Coronary artery (tissue), 2 donors: ENCODE measurements at regions not wholly inside any gene's neighbourhood (a gene's known extent, or its start where the extent isn't known, plus 50 kb on each side); places are given as distances from the start of the nearest gene placed in this dataset.
"Not testable (repeated sequence)": the region's sequence is repeated elsewhere in the genome, so short reads cannot be mapped to it uniquely, and the experiment has no call there.

Experiments used
- DNase-seq: peaks from one replicate; pipeline ENCODE4 v3.0.0-alpha.2; 2017; ENCODE audit warnings: low spot score
- H3K27ac ChIP-seq, 2 donors: fragments of 200-600 bp; sonication (generic); one replicate each; pipeline ENCODE4 v1.5.1; 2016 to 2019
- H3K4me3 ChIP-seq: fragments of 200-600 bp; sonication (generic); 2 replicates; pipeline ENCODE4 v1.5.1; 2016; ENCODE audit warnings: mild to moderate bottlenecking, moderate library complexity
- TF ChIP-seq, protein P1 (sequence below): fragments of 200-600 bp; sonication (generic); IDR thresholded peaks from one replicate; pipeline ENCODE4 v1.5.1; 2019; ENCODE audit warnings: antibody characterized with exemption

GRCh38 chr2:185984670-185985069, 246.1 kb downstream of the FSIP2 start:
- TF ChIP-seq, protein P1, sequence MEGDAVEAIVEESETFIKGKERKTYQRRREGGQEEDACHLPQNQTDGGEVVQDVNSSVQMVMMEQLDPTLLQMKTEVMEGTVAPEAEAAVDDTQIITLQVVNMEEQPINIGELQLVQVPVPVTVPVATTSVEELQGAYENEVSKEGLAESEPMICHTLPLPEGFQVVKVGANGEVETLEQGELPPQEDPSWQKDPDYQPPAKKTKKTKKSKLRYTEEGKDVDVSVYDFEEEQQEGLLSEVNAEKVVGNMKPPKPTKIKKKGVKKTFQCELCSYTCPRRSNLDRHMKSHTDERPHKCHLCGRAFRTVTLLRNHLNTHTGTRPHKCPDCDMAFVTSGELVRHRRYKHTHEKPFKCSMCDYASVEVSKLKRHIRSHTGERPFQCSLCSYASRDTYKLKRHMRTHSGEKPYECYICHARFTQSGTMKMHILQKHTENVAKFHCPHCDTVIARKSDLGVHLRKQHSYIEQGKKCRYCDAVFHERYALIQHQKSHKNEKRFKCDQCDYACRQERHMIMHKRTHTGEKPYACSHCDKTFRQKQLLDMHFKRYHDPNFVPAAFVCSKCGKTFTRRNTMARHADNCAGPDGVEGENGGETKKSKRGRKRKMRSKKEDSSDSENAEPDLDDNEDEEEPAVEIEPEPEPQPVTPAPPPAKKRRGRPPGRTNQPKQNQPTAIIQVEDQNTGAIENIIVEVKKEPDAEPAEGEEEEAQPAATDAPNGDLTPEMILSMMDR: no peak
- no peak for DNase-seq
- Histone ChIP-seq H3K27ac (no peak overlapping the region), H3K4me3 (no peak overlapping the region)

DNA sequence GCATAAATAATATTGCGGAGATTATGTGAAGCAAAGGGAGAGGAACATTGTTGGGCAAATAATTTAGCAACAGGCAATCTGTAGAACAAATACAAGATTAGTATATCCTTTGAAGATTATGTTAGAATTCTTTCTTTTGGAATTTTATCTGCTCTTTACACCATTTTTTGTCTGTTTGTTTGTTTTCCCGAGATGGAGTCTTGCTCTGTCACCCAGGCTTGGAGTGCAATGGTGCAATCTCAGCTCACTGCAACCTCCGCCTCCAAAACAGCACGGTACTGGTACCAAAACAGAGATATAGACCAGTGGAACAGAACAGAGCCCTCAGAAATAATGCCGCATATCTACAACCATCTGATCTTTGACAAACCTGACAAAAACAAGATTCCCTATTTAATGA, 250.3 kb downstream of the FSIP2 start:
- DNase-seq, H3K27ac ChIP-seq, H3K4me3 ChIP-seq: not testable (repeated sequence)

GRCh38 chr2:185990861-185991525, 252.4 kb downstream of the FSIP2 start:
- DNase-seq: no peak
- H3K4me3 ChIP-seq: no peak overlapping the region
- no peak overlapping the region for H3K27ac ChIP-seq
- TF ChIP-seq, protein P1: no peak

- DNase-seq: no peak
- H3K27ac ChIP-seq: no peak overlapping the region
- TF ChIP-seq, protein P1: no peak
- no peak overlapping the region for H3K4me3 ChIP-seq
Measured at GRCh38 chr2:185998562-185999070, 260.0 kb downstream of the FSIP2 start.

DNA sequence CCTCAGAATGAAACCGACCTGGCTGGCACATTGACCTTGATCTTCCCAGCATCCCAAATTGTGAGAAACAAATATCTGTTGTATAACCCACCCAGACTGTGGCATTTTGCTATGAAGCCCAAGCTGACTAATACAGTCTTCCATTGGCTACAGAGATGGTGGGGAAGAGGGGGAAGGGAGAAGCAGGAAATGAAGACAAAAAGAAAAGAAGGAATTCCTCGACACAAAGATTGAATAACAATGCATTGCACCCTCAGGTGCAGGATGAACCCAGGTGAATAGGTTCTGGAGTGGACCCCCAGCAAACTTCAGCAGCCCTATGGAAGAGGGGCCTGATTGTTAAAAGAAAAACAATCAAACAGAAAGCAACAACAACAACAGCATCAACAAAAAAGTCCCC, 270.7 kb downstream of the FSIP2 start:
- no peak overlapping the region for H3K27ac ChIP-seq
- DNase-seq: no peak
- H3K4me3 ChIP-seq: no peak overlapping the region
- TF ChIP-seq, protein P1: no peak

DNA sequence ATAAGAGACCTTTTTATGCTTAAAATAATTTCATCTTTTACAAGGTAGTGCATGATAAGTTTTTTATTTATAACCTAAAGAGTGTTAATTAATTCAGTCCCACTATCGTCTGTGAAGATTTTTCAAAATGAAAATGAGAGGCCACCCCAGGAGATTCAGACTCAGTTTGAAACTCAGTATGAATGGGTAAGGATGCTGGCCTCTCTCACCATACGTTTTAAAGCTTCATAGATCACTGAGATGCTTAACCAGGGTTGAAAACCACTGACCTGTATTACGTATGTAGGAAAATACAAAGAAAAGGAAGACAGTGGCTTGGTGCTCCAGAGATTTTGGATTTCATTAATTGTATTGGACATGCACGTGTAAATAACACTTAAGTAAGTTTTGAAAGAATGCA, 278.7 kb downstream of the FSIP2 start:
- TF ChIP-seq, protein P1: no peak
- Histone ChIP-seq H3K27ac (no peak overlapping the region), H3K4me3 (no peak overlapping the region)
- no peak for DNase-seq

- TF ChIP-seq, protein P1: no peak
- no peak for DNase-seq
Measured at GRCh38 chr2:186024921-186025320, 286.3 kb downstream of the FSIP2 start.

More at GRCh38 chr2:186024921-186025320, 286.3 kb downstream of the FSIP2 start:
- Histone ChIP-seq H3K27ac (no peak overlapping the region), H3K4me3 (no peak overlapping the region)
